GM06990 (cell line): ENCODE measurements at regions not wholly inside any gene's neighbourhood (a gene's known extent, or its start where the extent isn't known, plus 50 kb on each side); places are given as distances from the start of the nearest gene placed in this dataset.
"Not testable (repeated sequence)": the region's sequence is repeated elsewhere in the genome, so short reads cannot be mapped to it uniquely, and the experiment has no call there.

Experiments
- DNase-seq: peaks from one replicate; pipeline ENCODE4 v3.0.0-alpha.2; 2011; ENCODE audit not compliant: insufficient read length; ENCODE audit errors: extremely low read depth
- H3K27me3 ChIP-seq: replicated peaks from 2 replicates; pipeline ENCODE4 v1.6.0; 2011; ENCODE audit warnings: low read length; ENCODE audit not compliant: control insufficient read depth, insufficient read depth
- H3K36me3 ChIP-seq: 2 replicates; pipeline ENCODE4 v1.5.1; 2011; ENCODE audit warnings: low read length; ENCODE audit not compliant: control insufficient read depth, insufficient read depth
- H3K4me3 ChIP-seq: replicated peaks from 2 replicates; pipeline ENCODE4 v1.5.1; 2011; ENCODE audit warnings: low read depth, mild to moderate bottlenecking, control low read depth, low read length
- CTCF ChIP-seq: IDR thresholded peaks from 2 replicates; pipeline ENCODE4 v1.5.1; 2011; ENCODE audit warnings: low read length, control low read depth, mild to moderate bottlenecking, inconsistent platforms; ENCODE audit not compliant: insufficient read depth, poor library complexity, severe bottlenecking

GRCh38 chr9:22840641-22841040 is 394.0 kb downstream of the DMRTA1 start:
- no peak for TF ChIP-seq CTCF
- no peaks in the 10 kb centered on the region for H3K27me3 ChIP-seq
- no peak for DNase-seq
- no peaks in the 10 kb centered on the region for H3K36me3 ChIP-seq
- no peak overlapping the region for H3K4me3 ChIP-seq

GRCh38 chr9:22845243-22845642 is 398.6 kb downstream of the DMRTA1 start:
- H3K4me3 ChIP-seq, H3K27me3 ChIP-seq, DNase-seq, H3K36me3 ChIP-seq: not testable (repeated sequence)

- no peak for TF ChIP-seq CTCF
- Histone ChIP-seq H3K27me3 (no peaks in the 10 kb centered on the region), H3K4me3 (no peak overlapping the region), H3K36me3 (no peaks in the 10 kb centered on the region)
- no peak for DNase-seq
These were observed 409.4 kb downstream of the DMRTA1 start for GRCh38 chr9:22855980-22856379.

GRCh38 chr9:22857316-22857715 is 410.7 kb downstream of the DMRTA1 start:
- TF ChIP-seq CTCF: no peak
- DNase-seq: no peak
- Histone ChIP-seq H3K4me3 (no peak overlapping the region), H3K36me3 (no peaks in the 10 kb centered on the region), H3K27me3 (no peaks in the 10 kb centered on the region)

- DNase-seq: no peak
- TF ChIP-seq CTCF: no peak
- no peak overlapping the region for H3K4me3 ChIP-seq
- H3K36me3 ChIP-seq: no peaks in the 10 kb centered on the region
- no peaks in the 10 kb centered on the region for H3K27me3 ChIP-seq
These were observed 416.5 kb downstream of the DMRTA1 start for GRCh38 chr9:22863106-22863505.

- no peaks in the 10 kb centered on the region for H3K36me3 ChIP-seq
- no peak overlapping the region for H3K4me3 ChIP-seq
- DNase-seq: no peak
- H3K27me3 ChIP-seq: no peaks in the 10 kb centered on the region
- no peak for TF ChIP-seq CTCF
These were observed 417.1 kb downstream of the DMRTA1 start for GRCh38 chr9:22863736-22864135.
